ENCODE measurements at regions not wholly inside any gene's neighbourhood (a gene's known extent, or its start where the extent isn't known, plus 50 kb on each side); places are given as distances from the start of the nearest gene placed in this dataset.

DNA sequence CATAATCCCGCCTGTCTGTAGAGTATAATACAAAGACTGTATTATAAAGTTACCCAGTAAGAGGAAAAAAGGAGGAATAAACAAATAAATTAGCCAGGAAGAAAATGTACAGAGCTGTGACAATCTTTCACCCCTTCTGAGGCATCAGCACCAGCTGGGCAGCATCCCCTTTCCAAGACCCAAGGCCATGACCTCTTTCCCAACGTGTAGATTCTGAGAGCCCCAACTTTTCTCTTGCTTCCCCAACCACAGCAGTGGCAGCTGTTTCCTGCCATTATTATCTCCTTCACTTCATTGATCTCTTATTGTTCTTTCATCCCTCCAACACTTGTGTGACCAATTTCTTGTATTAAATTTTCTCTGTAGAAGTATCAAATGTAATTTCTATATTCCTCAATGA lies 101.6 kb downstream of the BBS10 start:
- TF ChIP-seq MAFK (IDR thresholded peaks at IDR 0.05; ENCODE audit: partially characterized antibody) (no peak), POLR2A (IDR thresholded peaks at IDR 0.05; ENCODE audit: low read length) (no peak), ZFP36 (IDR thresholded peaks at IDR 0.05; ENCODE audit: borderline replicate concordance, partially characterized antibody) (no peak), POLR2AphosphoS2 (conservative IDR thresholded peaks at IDR 0.05; ENCODE audit: low read length) (no peak), TFCP2L1 (CRISPR knock-in tag; IDR thresholded peaks at IDR 0.05) (no peak), SMC3 (IDR thresholded peaks at IDR 0.05) (no peak), EP300 (IDR thresholded peaks at IDR 0.05) (no peak), CEBPB (IDR thresholded peaks at IDR 0.05) (no peak), CHD4 (IDR thresholded peaks at IDR 0.05; ENCODE audit: borderline replicate concordance) (no peak), SREBF2 (IDR thresholded peaks at IDR 0.05) (no peak)
- TF ChIP-seq, protein P1, sequence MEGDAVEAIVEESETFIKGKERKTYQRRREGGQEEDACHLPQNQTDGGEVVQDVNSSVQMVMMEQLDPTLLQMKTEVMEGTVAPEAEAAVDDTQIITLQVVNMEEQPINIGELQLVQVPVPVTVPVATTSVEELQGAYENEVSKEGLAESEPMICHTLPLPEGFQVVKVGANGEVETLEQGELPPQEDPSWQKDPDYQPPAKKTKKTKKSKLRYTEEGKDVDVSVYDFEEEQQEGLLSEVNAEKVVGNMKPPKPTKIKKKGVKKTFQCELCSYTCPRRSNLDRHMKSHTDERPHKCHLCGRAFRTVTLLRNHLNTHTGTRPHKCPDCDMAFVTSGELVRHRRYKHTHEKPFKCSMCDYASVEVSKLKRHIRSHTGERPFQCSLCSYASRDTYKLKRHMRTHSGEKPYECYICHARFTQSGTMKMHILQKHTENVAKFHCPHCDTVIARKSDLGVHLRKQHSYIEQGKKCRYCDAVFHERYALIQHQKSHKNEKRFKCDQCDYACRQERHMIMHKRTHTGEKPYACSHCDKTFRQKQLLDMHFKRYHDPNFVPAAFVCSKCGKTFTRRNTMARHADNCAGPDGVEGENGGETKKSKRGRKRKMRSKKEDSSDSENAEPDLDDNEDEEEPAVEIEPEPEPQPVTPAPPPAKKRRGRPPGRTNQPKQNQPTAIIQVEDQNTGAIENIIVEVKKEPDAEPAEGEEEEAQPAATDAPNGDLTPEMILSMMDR (IDR thresholded peaks at IDR 0.05) = no peak
- TF ChIP-seq, protein P2, sequence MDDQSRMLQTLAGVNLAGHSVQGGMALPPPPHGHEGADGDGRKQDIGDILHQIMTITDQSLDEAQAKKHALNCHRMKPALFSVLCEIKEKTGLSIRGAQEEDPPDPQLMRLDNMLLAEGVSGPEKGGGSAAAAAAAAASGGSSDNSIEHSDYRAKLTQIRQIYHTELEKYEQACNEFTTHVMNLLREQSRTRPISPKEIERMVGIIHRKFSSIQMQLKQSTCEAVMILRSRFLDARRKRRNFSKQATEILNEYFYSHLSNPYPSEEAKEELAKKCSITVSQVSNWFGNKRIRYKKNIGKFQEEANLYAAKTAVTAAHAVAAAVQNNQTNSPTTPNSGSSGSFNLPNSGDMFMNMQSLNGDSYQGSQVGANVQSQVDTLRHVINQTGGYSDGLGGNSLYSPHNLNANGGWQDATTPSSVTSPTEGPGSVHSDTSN (IDR thresholded peaks at IDR 0.05) = no peak
